Esophagus squamous epithelium (tissue), 5 donors: ENCODE measurements at regions not wholly inside any gene's neighbourhood (a gene's known extent, or its start where the extent isn't known, plus 50 kb on each side); places are given as distances from the start of the nearest gene placed in this dataset.
A peak's percentile ranks its signal among the peaks of the same experiment; 100 is the strongest.

Experiments used
- DNase-seq: peaks from one replicate; lab custom pipeline; 2025; lab: John Stamatoyannopoulos, UW
- H3K27ac ChIP-seq, 4 donors: fragments of 200-600 bp; sonication (generic); one replicate each; pipeline ENCODE4 v1.5.1; 2016 to 2019; ENCODE audit warnings: mild to moderate bottlenecking in 1 of 4
- H3K27me3 ChIP-seq, 4 donors: fragments of 200-600 bp; sonication (generic); 1 replicate in 3 of 4; 2 replicates in 1 of 4; pipeline versions ENCODE4 v1.5.1 to v1.6.0; 2017 to 2021; ENCODE audit warnings: antibody characterized with exemption in 1 of 4
- H3K36me3 ChIP-seq, 3 donors: fragments of 200-600 bp; sonication (generic); one replicate each; pipeline ENCODE4 v1.5.1; 2016 to 2019
- H3K4me1 ChIP-seq, 3 donors: fragments of 200-600 bp; sonication (generic); one replicate each; pipeline ENCODE4 v1.5.1; 2017 to 2019
- H3K4me3 ChIP-seq, 4 donors: fragments of 200-600 bp; sonication (generic); 1 replicate in 3 of 4; 2 replicates in 1 of 4; pipeline ENCODE4 v1.5.1; 2016 to 2019; ENCODE audit warnings: mild to moderate bottlenecking in 2 of 4, moderate library complexity in 1 of 4
- H3K9me3 ChIP-seq, 3 donors: fragments of 200-600 bp; sonication (generic); one replicate each; pipeline ENCODE4 v1.5.1; 2016 to 2019
- CTCF ChIP-seq, 6 experiments: fragments of 450-650 bp in 4 of 6; fragments of 200-600 bp in 2 of 6; sonication (generic) in 2 of 6; IDR thresholded peaks; one replicate each; pipeline ENCODE4 v1.5.1; 2016 to 2019; ENCODE audit warnings: antibody characterized with exemption in 6 of 6, mild to moderate bottlenecking in 4 of 6, moderate library complexity in 4 of 6
- POLR2A ChIP-seq, 4 donors: fragments of 450-650 bp; IDR thresholded peaks; one replicate each; pipeline ENCODE4 v1.6.1; 2017; ENCODE audit warnings: antibody characterized with exemption in 4 of 4, mild to moderate bottlenecking in 4 of 4, moderate library complexity in 3 of 4
- WGBS, 2 donors: methylation state at CpG; one replicate each; pipeline ENCODE4 v1.1.5; 2018; 5-methylcytosine and 5-hydroxymethylcytosine counted together
- intact Hi-C: fragments of 100-400 bp; cut with DNase I; formaldehyde crosslinking; loops from one replicate; pipeline ENCODE4 v1.15.0; 2022
- donor health status: DM: yes; HTN: yes; CAD: no.

GRCh38 chr1:93784538-93784937, 94.5 kb downstream of the DNTTIP2 start:
- Histone ChIP-seq H3K27ac (no peak overlapping the region), H3K4me3 (no peak overlapping the region), H3K4me1 (peaks cover 0 to 5% (median 0%) of the 10 kb centered on the region in 3 donors), H3K27me3 (no peaks in the 10 kb centered on the region), H3K9me3 (peaks cover 0 to 12% (median 0%) of the 10 kb centered on the region in 3 donors), H3K36me3 (no peaks in the 10 kb centered on the region)
- intact Hi-C loops, result no loop called here
- TF ChIP-seq POLR2A (IDR thresholded peaks at IDR 0.05) (no peak), CTCF (IDR thresholded peaks at IDR 0.05) (no peak)
- 83 to 97% methylated on average over 3 of the region's 3 CpGs for WGBS, 2 donors
- DNase-seq, result no peak

GRCh38 chr1:93783876-93784275, 95.1 kb downstream of the DNTTIP2 start:
- intact Hi-C loops, result no loop called here
- DNase-seq, result no peak
- peaks cover 0 to 6% (median 0%) of the 10 kb centered on the region in 3 donors for H3K4me1 ChIP-seq
- H3K4me3 ChIP-seq, result no peak overlapping the region
- 73 to 78% methylated on average over 2 of the region's 2 CpGs for WGBS, 2 donors
- no peak for TF ChIP-seq CTCF (IDR thresholded peaks at IDR 0.05)
- TF ChIP-seq POLR2A (IDR thresholded peaks at IDR 0.05), result no peak
- H3K9me3 ChIP-seq, result peaks cover 0 to 9% (median 0%) of the 10 kb centered on the region in 3 donors
- H3K27ac ChIP-seq, result no peak overlapping the region
- H3K36me3 ChIP-seq, result no peaks in the 10 kb centered on the region
- no peaks in the 10 kb centered on the region for H3K27me3 ChIP-seq

- intact Hi-C loops, result no loop called here
- no peak for DNase-seq
- TF ChIP-seq CTCF (IDR thresholded peaks at IDR 0.05) (peak in 1 of 6 experiments; percentile 3), POLR2A (IDR thresholded peaks at IDR 0.05) (no peak)
- WGBS, 2 donors, result 45 to 67% methylated on average over 4 of the region's 4 CpGs
- H3K4me3 ChIP-seq, result no peak overlapping the region
- no peaks in the 10 kb centered on the region for H3K36me3 ChIP-seq
- H3K9me3 ChIP-seq, result no peaks in the 10 kb centered on the region
- no peaks in the 10 kb centered on the region for H3K27me3 ChIP-seq
- H3K4me1 ChIP-seq, result peaks cover 0 to 16% (median 0%) of the 10 kb centered on the region in 3 donors
- peak overlapping the region in 1 of 4 donors; percentile 20 for H3K27ac ChIP-seq
Observed at GRCh38 chr1:93779540-93780165, 98.0 kb upstream of the BCAR3 start.

GRCh38 chr1:93778457-93778856, 96.8 kb upstream of the BCAR3 start:
- DNase-seq, result no peak
- H3K27ac ChIP-seq, result no peak overlapping the region
- H3K4me3 ChIP-seq, result no peak overlapping the region
- no peaks in the 10 kb centered on the region for H3K9me3 ChIP-seq
- no peak for TF ChIP-seq POLR2A (IDR thresholded peaks at IDR 0.05)
- no peak for TF ChIP-seq CTCF (IDR thresholded peaks at IDR 0.05)
- WGBS, 2 donors, result 91 to 98% methylated on average over 2 of the region's 2 CpGs
- intact Hi-C loops, result no loop called here
- peaks cover 0 to 17% (median 0%) of the 10 kb centered on the region in 3 donors for H3K4me1 ChIP-seq
- H3K36me3 ChIP-seq, result no peaks in the 10 kb centered on the region
- H3K27me3 ChIP-seq, result no peaks in the 10 kb centered on the region

- intact Hi-C loops, result no loop called here
- H3K9me3 ChIP-seq, result no peaks in the 10 kb centered on the region
- no peaks in the 10 kb centered on the region for H3K36me3 ChIP-seq
- H3K27me3 ChIP-seq, result no peaks in the 10 kb centered on the region
- H3K27ac ChIP-seq, result no peak overlapping the region
- peaks cover 0 to 17% (median 0%) of the 10 kb centered on the region in 3 donors for H3K4me1 ChIP-seq
- TF ChIP-seq CTCF (IDR thresholded peaks at IDR 0.05) (no peak), POLR2A (IDR thresholded peaks at IDR 0.05) (no peak)
- no peak overlapping the region for H3K4me3 ChIP-seq
- whole genome bisulfite sequencing, 2 donors, result 75 to 83% methylated on average over 2 of the region's 2 CpGs
- no peak for DNase-seq
Observed at GRCh38 chr1:93777255-93777654, 95.6 kb upstream of the BCAR3 start.
